MG63 (cell line): ENCODE measurements at regions not wholly inside any gene's neighbourhood (a gene's known extent, or its start where the extent isn't known, plus 50 kb on each side); places are given as distances from the start of the nearest gene placed in this dataset.
"Not testable (repeated sequence)": the region's sequence is repeated elsewhere in the genome, so short reads cannot be mapped to it uniquely, and the experiment has no call there.

ENCODE experiments used
- DNase-seq: peaks from one replicate; pipeline ENCODE4 v3.0.0-alpha.2; 2020
- H3K27me3 ChIP-seq: fragments of 250-450 bp; sonication (Bioruptor Pico); 2 replicates; pipeline ENCODE4 v1.5.1; 2020; ENCODE audit warnings: mild to moderate bottlenecking, moderate library complexity
- H3K36me3 ChIP-seq: fragments of 250-450 bp; sonication (Bioruptor Pico); 2 replicates; pipeline ENCODE4 v1.5.1; 2020; ENCODE audit warnings: mild to moderate bottlenecking, moderate library complexity
- H3K4me3 ChIP-seq: fragments of 250-450 bp; sonication (Bioruptor Pico); 2 replicates; pipeline ENCODE4 v1.5.1; 2020; ENCODE audit warnings: mild to moderate bottlenecking, moderate library complexity
- H3K9me3 ChIP-seq: fragments of 250-450 bp; sonication (Bioruptor Pico); 2 replicates; pipeline ENCODE4 v1.5.1; 2020; ENCODE audit warnings: mild to moderate bottlenecking, moderate library complexity

- no peaks in the 10 kb centered on the region for H3K36me3 ChIP-seq
- no peak overlapping the region for H3K4me3 ChIP-seq
- H3K27me3 ChIP-seq = no peaks in the 10 kb centered on the region
- no peaks in the 10 kb centered on the region for H3K9me3 ChIP-seq
- DNase-seq = no peak
Observed at GRCh38 chrX:114049063-114049462, 534.8 kb upstream of the HTR2C start.

- Histone ChIP-seq H3K36me3 (no peaks in the 10 kb centered on the region), H3K4me3 (no peak overlapping the region), H3K27me3 (no peaks in the 10 kb centered on the region), H3K9me3 (no peaks in the 10 kb centered on the region)
- DNase-seq = no peak
Observed at GRCh38 chrX:114047558-114047957, 536.3 kb upstream of the HTR2C start.

GRCh38 chrX:114046695-114047279 lies 537.1 kb upstream of the HTR2C start:
- H3K4me3 ChIP-seq = no peak overlapping the region
- no peaks in the 10 kb centered on the region for H3K27me3 ChIP-seq
- H3K36me3 ChIP-seq = no peaks in the 10 kb centered on the region
- DNase-seq = no peak
- no peaks in the 10 kb centered on the region for H3K9me3 ChIP-seq

- not testable (repeated sequence) for DNase-seq, H3K9me3 ChIP-seq, H3K36me3 ChIP-seq, H3K27me3 ChIP-seq, H3K4me3 ChIP-seq
Observed at GRCh38 chrX:114041470-114041869, 542.4 kb upstream of the HTR2C start.

GRCh38 chrX:114040661-114041269 lies 543.1 kb upstream of the HTR2C start:
- H3K36me3 ChIP-seq, H3K4me3 ChIP-seq, H3K27me3 ChIP-seq, H3K9me3 ChIP-seq, DNase-seq: not testable (repeated sequence)

GRCh38 chrX:114040111-114040510 lies 543.8 kb upstream of the HTR2C start:
- not testable (repeated sequence) for DNase-seq, H3K36me3 ChIP-seq, H3K9me3 ChIP-seq, H3K27me3 ChIP-seq, H3K4me3 ChIP-seq

- Histone ChIP-seq H3K36me3 (no peaks in the 10 kb centered on the region), H3K27me3 (no peaks in the 10 kb centered on the region), H3K9me3 (no peaks in the 10 kb centered on the region), H3K4me3 (no peak overlapping the region)
- no peak for DNase-seq
Observed at GRCh38 chrX:114038358-114038757, 545.5 kb upstream of the HTR2C start.

- no peaks in the 10 kb centered on the region for H3K9me3 ChIP-seq
- no peaks in the 10 kb centered on the region for H3K27me3 ChIP-seq
- no peak overlapping the region for H3K4me3 ChIP-seq
- no peak for DNase-seq
- H3K36me3 ChIP-seq = no peaks in the 10 kb centered on the region
Observed at GRCh38 chrX:114037515-114037914, 546.4 kb upstream of the HTR2C start.

- Histone ChIP-seq H3K9me3 (no peaks in the 10 kb centered on the region), H3K4me3 (no peak overlapping the region), H3K36me3 (no peaks in the 10 kb centered on the region), H3K27me3 (no peaks in the 10 kb centered on the region)
- no peak for DNase-seq
Observed at GRCh38 chrX:114028907-114029662, 554.8 kb upstream of the HTR2C start.

GRCh38 chrX:114017086-114017485 lies 566.8 kb upstream of the HTR2C start:
- Histone ChIP-seq H3K4me3 (no peak overlapping the region), H3K36me3 (no peaks in the 10 kb centered on the region)
- no peak for DNase-seq

GRCh38 chrX:114015966-114016365 lies 567.9 kb upstream of the HTR2C start:
- Histone ChIP-seq H3K36me3 (no peaks in the 10 kb centered on the region), H3K9me3 (no peaks in the 10 kb centered on the region), H3K27me3 (no peaks in the 10 kb centered on the region), H3K4me3 (no peak overlapping the region)
- DNase-seq = no peak

More at GRCh38 chrX:114017086-114017485, 566.8 kb upstream of the HTR2C start:
- Histone ChIP-seq H3K9me3 (no peaks in the 10 kb centered on the region), H3K27me3 (no peaks in the 10 kb centered on the region)

GRCh38 chrX:114006664-114007063 lies 577.2 kb upstream of the HTR2C start:
- no peaks in the 10 kb centered on the region for H3K27me3 ChIP-seq
- H3K36me3 ChIP-seq = no peaks in the 10 kb centered on the region
- no peak for DNase-seq
- no peaks in the 10 kb centered on the region for H3K9me3 ChIP-seq
- H3K4me3 ChIP-seq = no peak overlapping the region

GRCh38 chrX:113996781-113997180 lies 587.1 kb upstream of the HTR2C start:
- Histone ChIP-seq H3K27me3 (no peaks in the 10 kb centered on the region), H3K9me3 (no peaks in the 10 kb centered on the region), H3K4me3 (no peak overlapping the region), H3K36me3 (no peaks in the 10 kb centered on the region)
- no peak for DNase-seq

GRCh38 chrX:113991720-113992119 lies 592.2 kb upstream of the HTR2C start:
- H3K9me3 ChIP-seq, H3K36me3 ChIP-seq, DNase-seq, H3K4me3 ChIP-seq, H3K27me3 ChIP-seq: not testable (repeated sequence)

GRCh38 chrX:113990669-113991068 lies 593.2 kb upstream of the HTR2C start:
- not testable (repeated sequence) for H3K36me3 ChIP-seq, DNase-seq, H3K27me3 ChIP-seq, H3K4me3 ChIP-seq, H3K9me3 ChIP-seq

GRCh38 chrX:113988315-113988935 lies 595.5 kb upstream of the HTR2C start:
- H3K4me3 ChIP-seq, H3K9me3 ChIP-seq, H3K27me3 ChIP-seq, DNase-seq, H3K36me3 ChIP-seq: not testable (repeated sequence)

- H3K36me3 ChIP-seq = no peaks in the 10 kb centered on the region
- H3K9me3 ChIP-seq = no peaks in the 10 kb centered on the region
- no peak overlapping the region for H3K4me3 ChIP-seq
- no peak for DNase-seq
- H3K27me3 ChIP-seq = no peaks in the 10 kb centered on the region
Observed at GRCh38 chrX:113986427-113986826, 597.5 kb upstream of the HTR2C start.
